GM21381 (cell line): ENCODE measurements at regions not wholly inside any gene's neighbourhood (a gene's known extent, or its start where the extent isn't known, plus 50 kb on each side); places are given as distances from the start of the nearest gene placed in this dataset.

Experiments
- ATAC-seq: cut with Tn5 transposase; IDR thresholded peaks from one replicate; pipeline ENCODE4 v1.9.1; 2021; ENCODE audit warnings: mild to moderate bottlenecking, moderate library complexity; ENCODE audit not compliant: unreplicated experiment

GRCh38 chr9:75830303-75830702 lies 60.2 kb upstream of the PCSK5 start:
- no peak for ATAC-seq

- no peak for ATAC-seq
Observed at GRCh38 chr9:75833778-75834177, 56.7 kb upstream of the PCSK5 start.

GRCh38 chr9:75834878-75835277 lies 55.6 kb upstream of the PCSK5 start:
- no peak for ATAC-seq
